IPS DF 19.7 (cell line): ENCODE measurements at regions not wholly inside any gene's neighbourhood (a gene's known extent, or its start where the extent isn't known, plus 50 kb on each side); places are given as distances from the start of the nearest gene placed in this dataset.
"Not testable (repeated sequence)": the region's sequence is repeated elsewhere in the genome, so short reads cannot be mapped to it uniquely, and the experiment has no call there.

Experiments
- DNase-seq: peaks from one replicate; pipeline ENCODE4 v3.0.0-alpha.2; 2013; ENCODE audit warnings: low read depth, low spot score

DNA sequence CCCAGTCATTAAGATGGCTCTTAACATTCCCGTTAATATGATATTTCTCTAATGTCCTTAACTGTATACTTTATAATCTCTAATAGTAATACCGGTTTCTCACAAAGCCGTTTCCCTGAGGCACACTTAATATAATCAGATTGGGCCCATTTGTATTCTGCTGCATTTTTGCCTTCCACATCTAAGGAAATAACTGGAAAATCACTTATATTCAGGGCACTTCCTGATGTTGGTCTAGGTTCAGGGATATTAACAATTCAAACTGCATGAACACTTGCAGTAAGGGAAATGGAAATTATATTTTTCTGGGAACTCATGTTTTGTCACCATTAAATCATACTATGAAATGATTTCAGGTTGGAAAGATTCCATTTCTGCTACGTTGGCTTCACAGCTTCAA is 119.8 kb downstream of the TPR start:
- DNase-seq: no peak

DNA sequence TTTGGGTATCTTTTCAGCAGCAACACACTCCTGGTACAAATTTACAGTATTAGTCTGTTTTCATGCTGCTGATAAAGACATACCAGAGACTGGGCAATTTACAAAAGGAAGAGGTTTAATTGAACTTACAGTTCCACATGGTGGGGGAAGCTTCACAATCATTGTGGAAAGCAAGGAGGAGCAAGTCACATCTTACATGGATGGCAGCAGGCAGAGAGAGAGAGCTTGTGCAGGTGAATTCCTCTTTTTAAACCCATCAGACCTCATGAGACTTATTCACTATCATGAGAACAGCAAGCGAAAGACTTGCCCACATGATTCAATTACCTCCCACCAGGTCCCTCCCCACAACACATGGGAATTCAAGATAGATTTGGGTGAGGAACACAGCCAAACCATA is 124.5 kb downstream of the TPR start:
- DNase-seq: no peak

GRCh38 chr1:186248608-186249007 is 126.4 kb downstream of the TPR start:
- not testable (repeated sequence) for DNase-seq

DNA sequence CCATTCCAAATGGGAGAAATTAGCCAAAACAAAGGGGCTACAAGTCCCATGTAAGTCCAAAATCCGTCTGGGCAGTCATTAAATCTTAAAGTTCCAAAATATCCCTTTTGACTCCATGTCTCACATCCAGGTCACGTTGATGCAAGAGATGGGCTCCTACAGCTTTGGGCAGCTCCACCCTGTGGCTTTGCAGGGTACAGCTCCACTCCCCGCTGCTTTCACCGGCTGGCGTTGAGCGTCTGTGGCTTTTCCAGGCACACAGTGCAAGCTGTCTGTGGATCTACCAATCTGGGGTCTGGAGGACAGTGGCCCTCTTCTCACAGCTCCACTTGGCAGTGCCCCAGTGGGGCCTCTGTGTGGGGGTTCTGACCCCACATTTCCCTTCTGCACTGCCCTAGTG is 130.2 kb downstream of the TPR start:
- peak; percentile 5 for DNase-seq
